ENCODE measurements at regions not wholly inside any gene's neighbourhood (a gene's known extent, or its start where the extent isn't known, plus 50 kb on each side); places are given as distances from the start of the nearest gene placed in this dataset.

GRCh38 chr6:164069350-164069990 is 655.0 kb downstream of the QKI start:
- Histone ChIP-seq H3K4me3 (ENCODE audit: control insufficient read depth in 1 of 2, extremely low read depth in 1 of 2, low read length in 1 of 2) (no peak overlapping the region), H3K36me3 (ENCODE audit: control insufficient read depth in 2 of 2, extremely low read depth in 1 of 2, insufficient read depth in 1 of 2, low read length in 1 of 2) (no peaks in the 10 kb centered on the region), H3K27me3 (replicated peaks in 1 of 2; ENCODE audit: control insufficient read depth in 2 of 2, extremely low read depth in 1 of 2, insufficient read depth in 2 of 2, low read length in 1 of 2) (peaks cover 0 to 4% of the 10 kb centered on the region in 2 experiments), H3K27ac (ENCODE audit: low read length) (no peak overlapping the region), H3K9me3 (no peaks in the 10 kb centered on the region), H3K4me1 (ENCODE audit: control insufficient read depth in 1 of 2, extremely low read depth in 1 of 2, insufficient read depth in 2 of 2, low read length in 2 of 2) (no peaks in the 10 kb centered on the region)
- Mint-ChIP-seq H3K27ac (no peak overlapping the region), H3K4me3 (no peak overlapping the region), H3K27me3 (peaks cover 0 to 3% of the 10 kb centered on the region in 2 donors), H3K36me3 (no peaks in the 10 kb centered on the region), H3K4me1 (no peaks in the 10 kb centered on the region), H3K9me3 (peaks cover 4 to 8% (median 6%) of the 10 kb centered on the region in 3 donors)
- ATAC-seq (replicated peaks in 1 of 4) (no peak), DNase-seq (no peak)
- WGBS (ENCODE audit: insufficient coverage): 89% methylated on average over 3 of the region's 11 CpGs
- ChIA-PET CTCF (no interaction called here), POLR2A (no interaction called here)

DNA sequence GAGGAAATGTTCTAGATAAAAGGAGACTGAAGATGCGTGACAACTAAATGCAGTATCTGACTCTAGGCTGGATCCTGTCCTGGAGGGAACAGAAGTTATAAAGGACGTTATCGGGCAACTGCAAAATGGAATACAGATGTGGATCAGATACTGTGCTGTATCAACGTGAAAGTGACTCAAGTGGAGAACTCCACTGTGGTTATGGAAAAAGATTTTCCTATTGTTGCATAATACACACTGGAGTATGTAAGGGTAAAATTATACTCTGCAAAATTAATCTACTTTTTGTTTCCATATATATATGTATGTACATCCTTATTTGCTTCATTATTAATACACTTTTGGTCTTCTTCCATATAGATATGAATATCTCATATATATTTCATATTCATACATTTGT is 654.0 kb downstream of the QKI start:
- H3K27ac ChIP-seq (ENCODE audit: low read length): no peak overlapping the region

GRCh38 chr6:164066766-164067165 is 652.2 kb downstream of the QKI start:
- no peaks in the 10 kb centered on the region for H3K36me3 ChIP-seq (ENCODE audit: control insufficient read depth in 2 of 2, extremely low read depth in 1 of 2, insufficient read depth in 1 of 2, low read length in 1 of 2)
- no peak overlapping the region for H3K27ac ChIP-seq (ENCODE audit: low read length)
- WGBS (ENCODE audit: insufficient coverage): no CpG with 5 or more reads among the region's 5 CpGs
- Mint-ChIP-seq H3K36me3 (no peaks in the 10 kb centered on the region), H3K27me3 (no peaks in the 10 kb centered on the region), H3K4me3 (no peak overlapping the region), H3K9me3 (peaks cover 0 to 3% (median 0%) of the 10 kb centered on the region in 3 donors), H3K4me1 (no peaks in the 10 kb centered on the region), H3K27ac (no peak overlapping the region)
- no peak for ATAC-seq (replicated peaks in 1 of 4)
- H3K4me1 ChIP-seq (ENCODE audit: control insufficient read depth in 1 of 2, extremely low read depth in 1 of 2, insufficient read depth in 2 of 2, low read length in 2 of 2): no peaks in the 10 kb centered on the region
- no peak for DNase-seq
- ChIA-PET POLR2A (no interaction called here), CTCF (no interaction called here)
- H3K27me3 ChIP-seq (replicated peaks in 1 of 2; ENCODE audit: control insufficient read depth in 2 of 2, extremely low read depth in 1 of 2, insufficient read depth in 2 of 2, low read length in 1 of 2): peaks cover 0 to 4% of the 10 kb centered on the region in 2 experiments
- H3K9me3 ChIP-seq: no peaks in the 10 kb centered on the region
- H3K4me3 ChIP-seq (ENCODE audit: control insufficient read depth in 1 of 2, extremely low read depth in 1 of 2, low read length in 1 of 2): no peak overlapping the region

More for the DNA sequence above, 654.0 kb downstream of the QKI start:
- H3K4me1 Mint-ChIP-seq: no peaks in the 10 kb centered on the region
- Histone ChIP-seq H3K27me3 (replicated peaks in 1 of 2; ENCODE audit: control insufficient read depth in 2 of 2, extremely low read depth in 1 of 2, insufficient read depth in 2 of 2, low read length in 1 of 2) (peaks cover 0 to 4% of the 10 kb centered on the region in 2 experiments), H3K36me3 (ENCODE audit: control insufficient read depth in 2 of 2, extremely low read depth in 1 of 2, insufficient read depth in 1 of 2, low read length in 1 of 2) (no peaks in the 10 kb centered on the region), H3K9me3 (no peaks in the 10 kb centered on the region), H3K4me3 (ENCODE audit: control insufficient read depth in 1 of 2, extremely low read depth in 1 of 2, low read length in 1 of 2) (no peak overlapping the region), H3K4me1 (ENCODE audit: control insufficient read depth in 1 of 2, extremely low read depth in 1 of 2, insufficient read depth in 2 of 2, low read length in 2 of 2) (no peaks in the 10 kb centered on the region)
- DNase-seq (no peak), ATAC-seq (replicated peaks in 1 of 4) (no peak)
- H3K27me3 Mint-ChIP-seq: peaks cover 0 to 3% of the 10 kb centered on the region in 2 donors
- POLR2A ChIA-PET: no interaction called here
- peaks cover 4 to 8% (median 6%) of the 10 kb centered on the region in 3 donors for H3K9me3 Mint-ChIP-seq
- CTCF ChIA-PET: no interaction called here
- no peak overlapping the region for H3K4me3 Mint-ChIP-seq
- no peaks in the 10 kb centered on the region for H3K36me3 Mint-ChIP-seq
- H3K27ac Mint-ChIP-seq: no peak overlapping the region
- 90% methylated on average over 3 of the region's 4 CpGs for WGBS (ENCODE audit: insufficient coverage)

DNA sequence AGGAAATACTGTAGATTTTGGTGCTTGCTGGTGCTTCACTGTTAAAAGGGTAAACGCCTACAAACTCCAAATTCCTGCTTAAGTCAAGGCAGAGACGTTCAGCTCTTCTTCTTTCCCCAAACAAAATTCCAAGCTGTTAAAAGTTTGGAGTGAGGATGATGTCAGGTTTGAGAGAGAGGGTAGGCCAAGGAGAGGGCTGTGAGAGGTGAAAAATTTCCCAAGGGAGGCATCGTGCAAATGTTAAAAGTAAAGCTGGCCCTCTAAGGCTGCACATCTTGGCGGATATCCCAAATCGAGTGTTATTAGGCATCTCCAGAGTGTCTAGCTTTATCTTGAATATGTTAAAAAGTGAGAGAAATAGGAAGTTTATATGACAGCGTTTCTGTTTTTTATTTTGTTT is 651.8 kb downstream of the QKI start:
- Mint-ChIP-seq H3K36me3 (no peaks in the 10 kb centered on the region), H3K4me3 (no peak overlapping the region), H3K27ac (no peak overlapping the region), H3K27me3 (no peaks in the 10 kb centered on the region), H3K4me1 (no peaks in the 10 kb centered on the region), H3K9me3 (peaks cover 0 to 3% (median 0%) of the 10 kb centered on the region in 3 donors)
- POLR2A ChIA-PET: no interaction called here
- Histone ChIP-seq H3K36me3 (ENCODE audit: control insufficient read depth in 2 of 2, extremely low read depth in 1 of 2, insufficient read depth in 1 of 2, low read length in 1 of 2) (no peaks in the 10 kb centered on the region), H3K9me3 (no peaks in the 10 kb centered on the region), H3K4me1 (ENCODE audit: control insufficient read depth in 1 of 2, extremely low read depth in 1 of 2, insufficient read depth in 2 of 2, low read length in 2 of 2) (no peaks in the 10 kb centered on the region), H3K27me3 (replicated peaks in 1 of 2; ENCODE audit: control insufficient read depth in 2 of 2, extremely low read depth in 1 of 2, insufficient read depth in 2 of 2, low read length in 1 of 2) (peaks cover 0 to 4% of the 10 kb centered on the region in 2 experiments), H3K27ac (ENCODE audit: low read length) (no peak overlapping the region), H3K4me3 (ENCODE audit: control insufficient read depth in 1 of 2, extremely low read depth in 1 of 2, low read length in 1 of 2) (no peak overlapping the region)
- ATAC-seq (replicated peaks in 1 of 4) (no peak), DNase-seq (no peak)
- CTCF ChIA-PET: no interaction called here
- 71% methylated on average over 4 of the region's 6 CpGs for WGBS (ENCODE audit: insufficient coverage)

DNA sequence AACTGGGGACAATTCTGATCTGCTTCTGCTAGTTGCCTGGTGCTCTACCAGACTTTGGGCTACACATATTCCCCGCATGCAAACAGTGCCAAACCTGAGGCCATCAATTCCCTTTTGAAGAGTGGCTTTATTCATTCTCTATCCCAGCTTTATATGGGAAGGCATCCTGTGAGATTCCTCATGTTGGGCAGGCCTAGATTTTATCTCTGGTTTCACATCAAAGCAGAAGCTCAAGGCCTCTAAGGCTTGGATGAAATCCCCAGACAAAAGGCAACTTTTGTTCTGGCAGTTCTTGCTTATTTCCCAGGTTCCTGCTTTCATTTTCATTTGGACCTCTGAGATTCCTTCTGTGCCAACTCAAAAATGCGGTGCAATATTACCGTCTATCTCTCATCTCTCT is 648.8 kb downstream of the QKI start:
- no peaks in the 10 kb centered on the region for H3K4me1 Mint-ChIP-seq
- no peak overlapping the region for H3K4me3 ChIP-seq (ENCODE audit: control insufficient read depth in 1 of 2, extremely low read depth in 1 of 2, low read length in 1 of 2)
- no peaks in the 10 kb centered on the region for H3K4me1 ChIP-seq (ENCODE audit: control insufficient read depth in 1 of 2, extremely low read depth in 1 of 2, insufficient read depth in 2 of 2, low read length in 2 of 2)
- H3K36me3 ChIP-seq (ENCODE audit: control insufficient read depth in 2 of 2, extremely low read depth in 1 of 2, insufficient read depth in 1 of 2, low read length in 1 of 2): no peaks in the 10 kb centered on the region
- CTCF ChIA-PET: no interaction called here
- 100% methylated on average over 1 of the region's 3 CpGs for WGBS (ENCODE audit: insufficient coverage)
- ATAC-seq (replicated peaks in 1 of 4): no peak
- peaks cover 0 to 3% (median 0%) of the 10 kb centered on the region in 3 donors for H3K9me3 Mint-ChIP-seq
- no peaks in the 10 kb centered on the region for H3K27me3 ChIP-seq (replicated peaks in 1 of 2; ENCODE audit: control insufficient read depth in 2 of 2, extremely low read depth in 1 of 2, insufficient read depth in 2 of 2, low read length in 1 of 2)
- POLR2A ChIA-PET: no interaction called here
- no peak overlapping the region for H3K27ac Mint-ChIP-seq
- no peak overlapping the region for H3K4me3 Mint-ChIP-seq
- no peak for DNase-seq
- no peaks in the 10 kb centered on the region for H3K27me3 Mint-ChIP-seq
- H3K27ac ChIP-seq (ENCODE audit: low read length): no peak overlapping the region
- no peaks in the 10 kb centered on the region for H3K9me3 ChIP-seq
- H3K36me3 Mint-ChIP-seq: no peaks in the 10 kb centered on the region

DNA sequence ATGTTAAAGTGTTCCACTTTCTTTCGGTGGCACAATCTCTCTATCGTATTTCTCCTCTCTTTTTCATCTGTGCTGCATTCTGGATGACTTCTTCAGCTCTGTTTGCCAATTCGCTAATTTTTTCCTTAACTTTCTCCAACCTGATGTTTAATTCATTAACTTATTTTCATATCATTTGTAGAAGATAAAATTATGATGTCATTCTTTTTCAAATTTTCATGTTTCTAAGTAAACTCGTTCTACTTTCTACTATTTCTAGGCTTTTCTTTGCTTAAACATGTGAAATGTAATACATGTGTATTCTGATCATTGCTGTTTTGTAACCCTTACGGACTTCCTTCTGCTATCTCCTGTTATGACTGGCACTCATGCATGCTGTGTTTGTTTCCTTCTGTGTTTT is 648.4 kb downstream of the QKI start:
- ATAC-seq (replicated peaks in 1 of 4) (no peak), DNase-seq (no peak)
- no peaks in the 10 kb centered on the region for H3K4me1 Mint-ChIP-seq
- H3K4me1 ChIP-seq (ENCODE audit: control insufficient read depth in 1 of 2, extremely low read depth in 1 of 2, insufficient read depth in 2 of 2, low read length in 2 of 2): no peaks in the 10 kb centered on the region
- H3K36me3 ChIP-seq (ENCODE audit: control insufficient read depth in 2 of 2, extremely low read depth in 1 of 2, insufficient read depth in 1 of 2, low read length in 1 of 2): no peaks in the 10 kb centered on the region
- H3K27ac Mint-ChIP-seq: no peak overlapping the region
- no peak overlapping the region for H3K4me3 Mint-ChIP-seq
- no peak overlapping the region for H3K27ac ChIP-seq (ENCODE audit: low read length)
- H3K27me3 Mint-ChIP-seq: no peaks in the 10 kb centered on the region
- H3K9me3 Mint-ChIP-seq: peaks cover 0 to 1% (median 0%) of the 10 kb centered on the region in 3 donors
- no peaks in the 10 kb centered on the region for H3K36me3 Mint-ChIP-seq
- H3K4me3 ChIP-seq (ENCODE audit: control insufficient read depth in 1 of 2, extremely low read depth in 1 of 2, low read length in 1 of 2): no peak overlapping the region
- ChIA-PET POLR2A (no interaction called here), CTCF (no interaction called here)
- H3K27me3 ChIP-seq (replicated peaks in 1 of 2; ENCODE audit: control insufficient read depth in 2 of 2, extremely low read depth in 1 of 2, insufficient read depth in 2 of 2, low read length in 1 of 2): no peaks in the 10 kb centered on the region
- WGBS (ENCODE audit: insufficient coverage): 0% methylated on average over 1 of the region's 5 CpGs
- no peaks in the 10 kb centered on the region for H3K9me3 ChIP-seq

DNA sequence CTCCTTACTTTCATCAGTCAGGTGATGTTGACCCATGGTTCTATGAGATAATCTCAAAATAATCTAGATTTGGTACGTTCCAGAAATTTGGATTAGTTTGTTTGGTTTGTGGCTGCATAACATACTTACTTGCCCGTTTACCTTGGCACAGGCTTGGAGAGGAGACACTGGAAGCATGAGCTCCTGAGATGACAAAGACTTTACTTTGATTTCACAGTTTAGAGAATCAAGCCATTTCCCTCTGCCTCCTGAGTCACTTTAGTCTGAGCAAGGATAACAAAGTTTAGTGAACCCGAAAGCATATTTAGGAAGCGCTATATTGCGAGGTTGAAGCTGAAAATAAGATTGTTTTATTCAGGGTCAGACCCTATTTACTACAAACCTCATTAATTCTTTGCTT is 643.4 kb downstream of the QKI start:
- Mint-ChIP-seq H3K9me3 (no peaks in the 10 kb centered on the region), H3K27ac (no peak overlapping the region), H3K4me3 (no peak overlapping the region), H3K36me3 (no peaks in the 10 kb centered on the region), H3K27me3 (peaks cover 0 to 1% of the 10 kb centered on the region in 2 donors), H3K4me1 (no peaks in the 10 kb centered on the region)
- DNase-seq: no peak
- Histone ChIP-seq H3K4me1 (ENCODE audit: control insufficient read depth in 1 of 2, extremely low read depth in 1 of 2, insufficient read depth in 2 of 2, low read length in 2 of 2) (no peaks in the 10 kb centered on the region), H3K36me3 (ENCODE audit: control insufficient read depth in 2 of 2, extremely low read depth in 1 of 2, insufficient read depth in 1 of 2, low read length in 1 of 2) (no peaks in the 10 kb centered on the region), H3K4me3 (ENCODE audit: control insufficient read depth in 1 of 2, extremely low read depth in 1 of 2, low read length in 1 of 2) (no peak overlapping the region), H3K27ac (ENCODE audit: low read length) (no peak overlapping the region), H3K27me3 (replicated peaks in 1 of 2; ENCODE audit: control insufficient read depth in 2 of 2, extremely low read depth in 1 of 2, insufficient read depth in 2 of 2, low read length in 1 of 2) (no peaks in the 10 kb centered on the region), H3K9me3 (no peaks in the 10 kb centered on the region)
- no CpG with 5 or more reads among the region's 5 CpGs for WGBS (ENCODE audit: insufficient coverage)
- CTCF ChIA-PET: no interaction called here
- POLR2A ChIA-PET: no interaction called here
- ATAC-seq (replicated peaks in 1 of 4): no peak

Data from T-cell (primary cell).